ENCODE measurements at regions not wholly inside any gene's neighbourhood (a gene's known extent, or its start where the extent isn't known, plus 50 kb on each side); places are given as distances from the start of the nearest gene placed in this dataset.

DNA sequence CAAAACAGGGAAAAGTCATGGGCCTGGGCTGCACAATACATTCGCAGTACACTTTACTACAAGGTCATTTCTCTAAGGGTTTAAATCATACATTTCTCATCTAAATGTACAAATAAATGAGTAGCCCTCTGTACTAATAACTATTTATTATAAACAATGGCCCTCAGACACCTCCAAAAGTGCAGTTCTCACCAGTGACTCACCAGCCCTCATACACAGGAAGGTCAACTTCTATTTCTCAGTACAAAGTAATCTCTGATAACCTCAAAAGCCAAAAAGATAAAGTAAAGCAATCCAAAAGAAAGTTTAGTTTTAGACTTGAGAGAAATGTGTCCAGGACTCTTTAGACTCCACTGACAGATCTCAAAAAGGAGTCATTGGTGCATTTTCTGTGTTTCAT lies 1258.1 kb upstream of the CDH6 start:
- H3K4me3 Mint-ChIP-seq: no peak overlapping the region
- POLR2A ChIA-PET: no interaction called here
- H3K4me1 Mint-ChIP-seq: no peaks in the 10 kb centered on the region
- CTCF ChIA-PET: no interaction called here
- intact Hi-C loops (cut with DNase I, micrococcal nuclease): no loop called here
- no peak overlapping the region for H3K27ac Mint-ChIP-seq
- no peaks in the 10 kb centered on the region for H3K9me3 Mint-ChIP-seq (ENCODE audit: low read depth)
- no peaks in the 10 kb centered on the region for H3K36me3 Mint-ChIP-seq (ENCODE audit: low read depth)
- DNase-seq (no peak), ATAC-seq (no peak)
- no peaks in the 10 kb centered on the region for H3K27me3 Mint-ChIP-seq

DNA sequence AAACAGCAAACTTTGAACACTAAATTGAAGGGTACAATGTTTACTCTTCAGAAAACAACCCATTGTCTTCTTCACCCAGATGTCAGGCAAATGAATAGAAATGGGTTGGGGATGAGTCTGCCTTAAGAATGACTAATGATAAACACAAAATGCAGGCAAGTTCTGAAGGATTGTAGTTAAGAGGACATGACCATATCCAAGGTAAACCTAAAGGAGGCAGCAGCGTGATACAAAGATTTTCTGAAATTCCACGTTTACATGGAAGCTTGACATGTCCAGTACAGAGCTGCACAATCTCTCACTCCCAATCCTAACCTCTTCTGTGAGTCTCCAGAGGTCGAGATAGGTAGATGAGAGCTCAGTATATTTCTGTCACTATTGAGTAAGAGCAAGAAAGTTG lies 1263.2 kb upstream of the CDH6 start:
- Mint-ChIP-seq H3K4me3 (no peak overlapping the region), H3K4me1 (no peaks in the 10 kb centered on the region), H3K27ac (no peak overlapping the region), H3K27me3 (no peaks in the 10 kb centered on the region), H3K36me3 (ENCODE audit: low read depth) (no peaks in the 10 kb centered on the region), H3K9me3 (ENCODE audit: low read depth) (peaks cover 9% of the 10 kb centered on the region)
- ChIA-PET POLR2A (no interaction called here), CTCF (no interaction called here)
- DNase-seq: no peak
- intact Hi-C loops (cut with DNase I, micrococcal nuclease): no loop called here
- ATAC-seq: no peak

DNA sequence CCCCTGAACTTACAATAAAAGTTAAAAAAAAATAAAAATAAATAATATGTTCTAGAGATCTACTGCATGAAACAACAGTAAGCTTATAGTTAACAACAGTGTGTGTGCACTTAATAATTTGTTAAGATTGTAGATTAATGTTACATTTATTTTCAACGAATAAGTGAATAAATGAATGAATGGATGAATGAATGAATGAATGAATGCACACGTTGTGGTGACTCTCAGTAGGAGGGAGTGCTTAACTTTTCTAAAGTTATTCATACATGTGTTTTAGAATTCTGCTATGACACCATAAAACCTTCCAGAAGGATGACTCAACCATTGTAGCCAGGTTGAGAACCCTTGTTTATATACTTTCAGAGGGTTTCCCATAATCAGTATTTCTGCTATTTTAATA lies 1269.4 kb upstream of the CDH6 start:
- Mint-ChIP-seq H3K27ac (no peak overlapping the region), H3K36me3 (ENCODE audit: low read depth) (no peaks in the 10 kb centered on the region), H3K4me1 (no peaks in the 10 kb centered on the region), H3K27me3 (no peaks in the 10 kb centered on the region), H3K9me3 (ENCODE audit: low read depth) (peaks cover 10% of the 10 kb centered on the region), H3K4me3 (no peak overlapping the region)
- ChIA-PET POLR2A (no interaction called here), CTCF (no interaction called here)
- no peak for ATAC-seq
- DNase-seq: no peak
- intact Hi-C loops (cut with DNase I, micrococcal nuclease): no loop called here

DNA sequence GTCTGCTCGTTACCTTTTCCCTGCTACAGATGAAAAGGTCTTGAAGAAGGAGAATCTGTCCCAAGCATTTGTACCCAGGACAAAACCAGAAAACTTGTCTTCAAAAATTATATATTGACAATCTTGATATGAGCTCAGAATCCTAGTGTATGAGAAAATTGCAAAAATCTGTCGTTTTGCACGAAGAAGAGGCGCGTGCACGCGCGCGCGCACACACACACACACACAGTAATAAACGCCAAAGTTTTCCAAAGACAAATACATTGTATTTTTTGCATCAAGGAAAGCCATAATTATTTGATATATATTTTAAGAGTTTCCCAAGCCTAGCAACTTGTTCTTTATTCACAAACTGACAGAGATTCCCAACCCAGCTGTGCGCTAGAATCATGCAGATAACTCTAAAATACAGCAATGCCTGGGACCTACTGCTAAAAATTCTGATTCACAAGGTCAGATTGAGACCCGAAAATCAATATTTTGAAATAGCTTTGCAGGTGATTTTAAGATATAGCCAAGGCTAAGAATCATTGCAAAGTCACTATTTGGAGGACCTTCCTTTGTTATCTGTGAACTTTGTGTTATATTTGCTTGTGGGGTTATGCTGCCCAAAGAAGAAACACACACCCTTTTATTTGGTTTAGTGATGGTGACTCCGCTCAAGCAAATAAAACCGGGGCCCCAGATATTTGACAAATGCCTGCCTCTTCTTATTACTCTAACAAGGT lies 1287.7 kb upstream of the CDH6 start:
- intact Hi-C loops (cut with DNase I, micrococcal nuclease): no loop called here
- no peaks in the 10 kb centered on the region for H3K27me3 Mint-ChIP-seq
- DNase-seq (no peak), ATAC-seq (no peak)
- POLR2A ChIA-PET: no interaction called here
- no peaks in the 10 kb centered on the region for H3K36me3 Mint-ChIP-seq (ENCODE audit: low read depth)
- H3K4me3 Mint-ChIP-seq: no peak overlapping the region
- CTCF ChIA-PET: no interaction called here
- no peak overlapping the region for H3K27ac Mint-ChIP-seq
- H3K9me3 Mint-ChIP-seq (ENCODE audit: low read depth): peaks cover 9% of the 10 kb centered on the region
- no peaks in the 10 kb centered on the region for H3K4me1 Mint-ChIP-seq

DNA sequence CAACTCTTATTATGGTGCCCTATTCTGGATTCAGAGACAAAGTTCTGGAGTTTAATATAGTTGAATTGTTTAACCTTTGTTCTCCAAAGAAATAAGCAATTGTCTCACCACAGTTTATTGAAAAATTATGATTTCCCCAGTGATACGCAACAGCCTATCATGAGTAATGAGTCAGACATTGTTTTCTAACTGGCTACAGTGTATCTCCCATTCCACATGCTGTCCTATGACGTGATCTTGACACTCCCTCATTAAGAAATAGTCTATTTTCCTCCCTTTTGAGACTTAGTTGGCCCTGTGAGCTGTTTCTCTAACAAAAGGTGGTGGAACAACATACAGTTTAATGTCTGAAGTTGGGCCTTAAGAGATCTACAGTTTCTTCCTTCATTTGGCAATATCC lies 1290.6 kb upstream of the CDH6 start:
- Mint-ChIP-seq H3K4me1 (no peaks in the 10 kb centered on the region), H3K36me3 (ENCODE audit: low read depth) (no peaks in the 10 kb centered on the region), H3K4me3 (no peak overlapping the region), H3K9me3 (ENCODE audit: low read depth) (peaks cover 2% of the 10 kb centered on the region), H3K27me3 (no peaks in the 10 kb centered on the region), H3K27ac (no peak overlapping the region)
- ATAC-seq: no peak
- DNase-seq: no peak
- intact Hi-C loops (cut with DNase I, micrococcal nuclease): no loop called here
- POLR2A ChIA-PET: no interaction called here
- CTCF ChIA-PET: interaction anchor here (0.6 kb wide), 1 partner anchor 106 kb away, joined by 5 read pairs; no protein-coding TSS in a partner anchor

DNA sequence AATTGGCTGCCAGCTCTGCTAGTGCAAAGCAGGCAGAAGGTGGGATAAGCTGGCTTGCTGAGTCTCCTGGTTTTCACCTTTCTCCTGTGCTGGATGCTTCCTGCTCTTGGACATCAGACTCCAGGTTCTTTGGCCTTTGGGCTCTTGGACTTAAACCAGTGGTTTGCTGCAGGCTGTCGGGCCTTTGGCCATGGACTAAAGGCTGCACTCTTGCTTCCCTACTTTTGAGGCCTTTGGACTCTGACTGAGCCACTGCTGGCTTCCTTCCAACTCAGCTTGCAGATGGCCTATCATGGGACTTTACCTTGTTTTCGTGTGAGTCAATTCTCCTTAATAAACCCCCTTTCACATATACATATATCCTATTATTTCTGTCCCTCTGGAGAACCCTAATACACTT lies 1293.9 kb upstream of the CDH6 start:
- no peaks in the 10 kb centered on the region for H3K27me3 Mint-ChIP-seq
- no peak overlapping the region for H3K27ac Mint-ChIP-seq
- no peaks in the 10 kb centered on the region for H3K36me3 Mint-ChIP-seq (ENCODE audit: low read depth)
- ChIA-PET CTCF (no interaction called here), POLR2A (no interaction called here)
- ATAC-seq (no peak), DNase-seq (no peak)
- H3K9me3 Mint-ChIP-seq (ENCODE audit: low read depth): peaks cover 2% of the 10 kb centered on the region
- no peaks in the 10 kb centered on the region for H3K4me1 Mint-ChIP-seq
- intact Hi-C loops (cut with DNase I, micrococcal nuclease): no loop called here
- no peak overlapping the region for H3K4me3 Mint-ChIP-seq

DNA sequence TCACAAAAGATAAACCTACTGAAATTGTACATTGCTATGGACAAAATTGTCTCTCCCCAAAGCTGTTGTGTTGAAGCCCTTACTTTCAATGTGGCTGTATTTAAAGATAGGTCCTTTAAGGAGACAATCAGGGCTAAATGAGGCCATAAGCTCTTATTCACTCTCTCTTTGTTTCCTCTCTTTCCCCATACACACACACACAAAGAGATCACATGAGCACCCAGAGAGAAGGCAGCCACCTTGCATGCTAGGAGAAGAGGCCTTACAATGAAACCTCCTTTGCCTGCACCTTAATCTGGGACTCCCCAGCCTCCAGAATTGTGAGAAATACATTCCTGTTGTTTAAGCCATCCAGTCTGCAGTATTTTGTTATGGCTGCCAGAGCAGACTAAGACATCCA lies 1295.6 kb upstream of the CDH6 start:
- POLR2A ChIA-PET: no interaction called here
- Mint-ChIP-seq H3K27ac (no peak overlapping the region), H3K4me3 (no peak overlapping the region), H3K4me1 (no peaks in the 10 kb centered on the region), H3K36me3 (ENCODE audit: low read depth) (no peaks in the 10 kb centered on the region), H3K27me3 (no peaks in the 10 kb centered on the region), H3K9me3 (ENCODE audit: low read depth) (peaks cover 2% of the 10 kb centered on the region)
- intact Hi-C loops (cut with DNase I, micrococcal nuclease): no loop called here
- no peak for ATAC-seq
- no peak for DNase-seq
- CTCF ChIA-PET: no interaction called here

DNA sequence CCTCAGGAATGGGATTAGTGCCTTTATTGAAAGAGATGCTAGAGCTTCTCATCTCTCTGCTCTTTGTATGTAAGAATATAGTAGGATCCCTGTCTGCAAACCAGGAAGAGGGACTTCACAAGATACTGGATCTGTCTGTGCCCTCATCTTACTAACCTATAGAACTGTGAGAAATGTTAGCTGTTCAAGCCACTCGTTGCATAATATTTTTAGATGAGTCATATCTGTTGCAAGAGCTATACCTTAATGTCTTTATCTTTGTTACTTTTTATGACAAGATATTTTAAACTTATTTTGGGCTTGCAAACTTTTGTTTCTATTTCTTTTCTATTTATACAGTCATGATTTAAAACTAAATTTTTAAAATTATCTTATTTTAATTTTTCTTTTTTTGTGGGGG lies 1296.8 kb upstream of the CDH6 start:
- Mint-ChIP-seq H3K4me3 (no peak overlapping the region), H3K27me3 (no peaks in the 10 kb centered on the region), H3K27ac (no peak overlapping the region), H3K9me3 (ENCODE audit: low read depth) (peaks cover 3% of the 10 kb centered on the region), H3K4me1 (no peaks in the 10 kb centered on the region), H3K36me3 (ENCODE audit: low read depth) (no peaks in the 10 kb centered on the region)
- ChIA-PET POLR2A (no interaction called here), CTCF (no interaction called here)
- DNase-seq (no peak), ATAC-seq (no peak)
- intact Hi-C loops (cut with DNase I, micrococcal nuclease): no loop called here

DNA sequence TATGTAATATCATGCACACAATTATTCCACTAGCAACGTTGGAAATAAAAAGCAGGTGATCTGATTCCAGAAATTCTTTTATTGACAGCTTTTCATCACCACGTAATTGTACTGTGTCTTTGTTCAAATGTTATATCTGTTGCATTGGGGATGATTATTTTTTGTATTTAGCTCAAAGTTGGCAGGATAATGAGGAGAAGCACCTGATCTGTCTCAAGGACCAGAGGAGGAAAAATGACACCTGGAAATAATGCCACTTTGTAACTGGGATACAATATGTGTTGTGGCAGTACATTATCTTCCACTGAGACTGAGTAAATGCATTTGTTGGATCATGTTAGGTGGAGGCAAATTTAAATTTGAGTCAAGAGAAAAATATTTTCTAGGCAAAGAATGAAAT lies 1298.8 kb upstream of the CDH6 start:
- Mint-ChIP-seq H3K9me3 (ENCODE audit: low read depth) (peaks cover 3% of the 10 kb centered on the region), H3K27me3 (no peaks in the 10 kb centered on the region), H3K4me3 (no peak overlapping the region), H3K4me1 (no peaks in the 10 kb centered on the region), H3K27ac (no peak overlapping the region), H3K36me3 (ENCODE audit: low read depth) (no peaks in the 10 kb centered on the region)
- no peak for ATAC-seq
- ChIA-PET POLR2A (no interaction called here), CTCF (no interaction called here)
- DNase-seq: no peak
- intact Hi-C loops (cut with DNase I, micrococcal nuclease): no loop called here

DNA sequence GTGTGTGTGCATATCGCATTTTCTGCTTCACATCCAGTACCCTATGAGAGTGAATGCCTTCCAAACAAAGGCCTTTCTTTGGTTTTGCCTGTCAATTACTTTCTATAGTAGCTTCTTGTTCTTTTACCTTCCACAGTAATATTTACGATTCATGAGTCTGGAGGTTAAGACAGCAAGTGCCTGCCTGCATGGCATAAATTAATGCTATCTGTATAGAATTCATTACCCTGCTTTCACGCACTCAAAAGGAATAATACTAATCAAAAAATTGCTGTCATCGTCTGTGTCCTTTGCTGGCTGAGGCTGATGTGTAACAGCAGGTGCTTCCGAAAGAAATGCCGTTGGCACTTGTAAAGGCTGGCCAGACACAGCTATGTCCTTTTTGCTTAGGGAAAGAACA lies 1304.4 kb upstream of the CDH6 start:
- Mint-ChIP-seq H3K36me3 (ENCODE audit: low read depth) (no peaks in the 10 kb centered on the region), H3K27ac (no peak overlapping the region), H3K27me3 (no peaks in the 10 kb centered on the region), H3K9me3 (ENCODE audit: low read depth) (peaks cover 8% of the 10 kb centered on the region), H3K4me1 (no peaks in the 10 kb centered on the region), H3K4me3 (no peak overlapping the region)
- intact Hi-C loops (cut with DNase I, micrococcal nuclease): no loop called here
- DNase-seq: no peak
- ChIA-PET CTCF (interaction anchor here (0.6 kb wide), 1 partner anchor 1490 kb away, joined by 3 read pairs; no protein-coding TSS in a partner anchor), POLR2A (no interaction called here)
- ATAC-seq: no peak

DNA sequence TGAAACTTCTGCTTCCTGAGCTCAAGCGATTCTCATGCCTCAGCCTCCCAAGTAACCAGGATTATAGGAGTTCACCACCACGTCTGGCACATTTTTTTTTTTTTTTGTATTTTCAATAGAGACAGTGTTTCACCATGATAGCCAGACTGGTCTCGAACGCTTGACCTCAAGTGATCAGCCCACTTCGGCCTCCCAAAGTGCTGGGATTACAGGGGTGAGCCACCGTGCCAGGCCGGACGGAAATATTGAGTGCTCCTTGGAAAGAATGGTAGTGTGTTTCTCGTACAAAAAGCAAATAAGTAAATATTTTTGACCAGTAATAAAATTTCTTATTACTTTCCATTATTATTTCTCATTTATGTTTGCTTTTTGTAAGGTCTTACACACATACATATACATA lies 1307.9 kb upstream of the CDH6 start:
- ATAC-seq: no peak
- H3K27me3 Mint-ChIP-seq: no peaks in the 10 kb centered on the region
- POLR2A ChIA-PET: no interaction called here

DNA sequence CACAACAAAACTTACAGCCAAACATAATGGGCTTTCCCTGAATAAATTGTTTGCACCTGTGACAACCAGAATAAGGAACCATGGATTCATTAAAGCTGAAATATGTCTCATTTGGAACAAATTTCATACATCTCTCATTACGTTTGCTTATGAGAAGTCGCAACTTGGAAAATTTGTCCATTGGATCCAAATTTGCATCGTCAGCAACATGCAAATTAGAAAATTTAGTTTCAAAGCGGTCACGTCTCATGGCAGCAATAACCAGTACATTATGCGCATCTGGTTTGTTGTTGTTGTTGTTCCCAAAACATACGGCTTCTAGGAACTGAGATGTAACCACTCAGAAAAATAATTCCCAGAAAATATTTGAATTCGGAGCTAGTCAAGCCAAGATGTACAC lies 1311.5 kb upstream of the CDH6 start:
- H3K4me1 Mint-ChIP-seq: no peaks in the 10 kb centered on the region
- H3K4me3 Mint-ChIP-seq: no peak overlapping the region
- no peak overlapping the region for H3K27ac Mint-ChIP-seq
- ChIA-PET CTCF (no interaction called here), POLR2A (no interaction called here)
- no peaks in the 10 kb centered on the region for H3K27me3 Mint-ChIP-seq
- no peak for DNase-seq
- intact Hi-C loops (cut with DNase I, micrococcal nuclease): no loop called here
- no peaks in the 10 kb centered on the region for H3K36me3 Mint-ChIP-seq (ENCODE audit: low read depth)
- no peak for ATAC-seq
- peaks cover 16% of the 10 kb centered on the region for H3K9me3 Mint-ChIP-seq (ENCODE audit: low read depth)

More for the DNA sequence above, 1307.9 kb upstream of the CDH6 start:
- Mint-ChIP-seq H3K36me3 (ENCODE audit: low read depth) (no peaks in the 10 kb centered on the region), H3K9me3 (ENCODE audit: low read depth) (peaks cover 13% of the 10 kb centered on the region), H3K4me1 (no peaks in the 10 kb centered on the region), H3K27ac (no peak overlapping the region), H3K4me3 (no peak overlapping the region)
- CTCF ChIA-PET: no interaction called here
- intact Hi-C loops (cut with DNase I, micrococcal nuclease): no loop called here
- DNase-seq: no peak

DNA sequence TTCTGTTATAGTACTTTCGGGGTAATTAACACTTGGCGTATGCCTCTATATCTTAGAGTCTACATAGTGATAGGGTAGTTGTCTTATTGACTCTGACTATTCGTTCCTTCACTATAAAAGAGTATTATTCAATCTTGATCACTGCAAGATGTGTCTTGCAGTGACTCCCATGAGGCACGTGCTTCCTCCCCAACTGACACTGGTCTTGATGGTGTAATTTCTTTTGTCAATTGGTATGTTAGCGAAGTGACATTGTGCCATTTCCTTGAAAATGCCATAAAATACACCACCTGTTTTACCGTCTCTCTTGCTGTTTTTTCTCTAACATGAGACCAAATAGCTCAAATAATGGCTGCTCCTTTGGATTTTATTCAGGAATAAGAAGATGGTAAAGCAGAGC lies 1314.1 kb upstream of the CDH6 start:
- POLR2A ChIA-PET: no interaction called here
- peaks cover 18% of the 10 kb centered on the region for H3K9me3 Mint-ChIP-seq (ENCODE audit: low read depth)
- CTCF ChIA-PET: no interaction called here
- no peaks in the 10 kb centered on the region for H3K4me1 Mint-ChIP-seq
- ATAC-seq (no peak), DNase-seq (no peak)
- H3K36me3 Mint-ChIP-seq (ENCODE audit: low read depth): no peaks in the 10 kb centered on the region
- H3K27ac Mint-ChIP-seq: no peak overlapping the region
- intact Hi-C loops (cut with DNase I, micrococcal nuclease): no loop called here
- no peaks in the 10 kb centered on the region for H3K27me3 Mint-ChIP-seq
- no peak overlapping the region for H3K4me3 Mint-ChIP-seq

All from activated CD4-positive, alpha-beta T cell treated with anti-CD3 and anti-CD28 coated beads for 36 hours (primary cell).